GF-D8 (cell line): ENCODE measurements at regions not wholly inside any gene's neighbourhood (a gene's known extent, or its start where the extent isn't known, plus 50 kb on each side); places are given as distances from the start of the nearest gene placed in this dataset.

Source experiments
- DNase-seq: peaks from one replicate; lab custom pipeline; 2025; lab: John Stamatoyannopoulos, UW

GRCh38 chr1:29707796-29708195 lies 471.5 kb downstream of the PTPRU start:
- no peak for DNase-seq

- no peak for DNase-seq
These were observed 470.6 kb downstream of the PTPRU start for GRCh38 chr1:29706936-29707335.

GRCh38 chr1:29704430-29704829 lies 468.1 kb downstream of the PTPRU start:
- DNase-seq: no peak

- no peak for DNase-seq
These were observed 467.5 kb downstream of the PTPRU start for GRCh38 chr1:29703596-29704370.

- DNase-seq: no peak
These were observed 464.2 kb downstream of the PTPRU start for GRCh38 chr1:29700491-29700890.

DNA sequence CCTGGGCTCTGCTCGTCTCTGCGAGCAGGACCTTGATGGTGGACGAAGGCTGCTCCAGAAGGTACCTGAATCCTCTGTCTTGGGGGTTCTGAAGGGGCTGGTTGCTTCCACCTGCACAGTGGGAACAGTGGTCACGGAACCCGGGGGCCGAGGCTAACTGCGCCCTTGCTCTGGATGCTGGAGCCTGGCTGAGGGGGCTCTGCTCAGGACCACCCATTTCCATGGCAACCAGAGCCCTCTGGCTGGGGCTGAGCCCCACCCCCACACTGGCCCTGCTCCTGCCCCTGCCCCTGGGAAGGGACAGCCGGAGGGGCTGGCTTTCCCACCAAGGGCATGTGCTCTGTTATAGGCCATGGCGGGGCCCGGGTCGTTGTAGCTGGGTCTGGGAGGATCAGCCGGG lies 462.3 kb downstream of the PTPRU start:
- DNase-seq: no peak

DNA sequence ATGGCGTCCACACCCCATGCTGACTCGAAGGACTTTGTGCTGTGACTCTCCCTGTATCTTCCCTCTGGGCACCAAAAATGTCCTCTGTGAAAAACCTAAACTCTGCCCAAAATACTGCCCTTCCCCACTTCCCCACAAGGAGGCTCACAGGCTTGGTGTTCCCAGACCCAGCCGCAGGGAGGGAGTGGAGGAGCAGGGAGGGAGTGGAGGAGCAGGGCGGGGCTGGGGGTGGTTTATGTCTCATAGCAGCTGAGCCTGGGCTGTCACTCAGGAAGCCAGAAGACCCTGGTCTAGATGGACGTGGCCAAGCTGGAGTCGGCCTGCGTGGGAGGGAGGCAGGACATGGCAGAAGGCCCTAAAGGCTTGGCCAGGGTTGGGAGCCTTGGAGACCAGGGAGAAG lies 461.7 kb downstream of the PTPRU start:
- no peak for DNase-seq

DNA sequence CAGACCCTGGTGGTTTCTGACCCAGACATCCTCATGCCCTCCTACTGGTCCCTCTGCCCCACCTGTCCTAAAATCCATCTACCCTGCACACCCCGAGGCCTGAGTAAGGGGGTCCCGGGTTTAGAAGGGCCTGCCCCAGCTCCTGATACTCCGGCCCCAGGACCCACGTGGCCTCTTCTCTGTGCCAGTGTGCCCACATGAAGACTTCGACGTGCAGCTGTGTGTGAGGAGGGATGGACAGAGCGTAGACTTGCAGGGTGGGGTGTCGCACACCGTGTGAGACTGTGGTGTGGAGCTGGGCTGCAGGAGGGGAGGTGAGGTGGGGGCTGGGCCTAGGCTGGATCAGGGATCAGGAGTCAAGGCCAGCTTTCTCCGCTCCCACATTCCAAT lies 461.1 kb downstream of the PTPRU start:
- DNase-seq: no peak

- no peak for DNase-seq
These were observed 460.5 kb downstream of the PTPRU start for GRCh38 chr1:29696656-29697390.

GRCh38 chr1:29695803-29696202 lies 459.5 kb downstream of the PTPRU start:
- DNase-seq: no peak

GRCh38 chr1:29695036-29695435 lies 458.7 kb downstream of the PTPRU start:
- DNase-seq: no peak

DNA sequence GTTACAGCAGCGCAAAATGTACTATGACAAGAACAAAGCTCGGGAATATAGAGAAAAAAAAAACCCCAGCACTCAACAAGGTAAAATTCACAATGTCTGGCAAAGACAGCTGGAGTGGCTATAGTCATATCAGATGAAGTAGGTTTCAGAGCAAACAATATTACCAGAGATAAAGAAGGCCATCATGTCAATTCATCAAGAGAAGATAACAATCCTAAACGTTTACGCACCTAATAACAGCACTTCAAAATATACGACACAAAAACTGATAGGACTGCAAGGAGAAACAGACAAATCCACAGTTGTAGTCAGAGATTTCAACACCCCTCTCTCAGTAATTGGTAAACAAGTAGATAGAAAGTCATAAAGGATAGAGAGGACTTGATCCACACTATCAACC lies 455.2 kb downstream of the PTPRU start:
- DNase-seq: no peak

- DNase-seq: no peak
These were observed 453.8 kb downstream of the PTPRU start for GRCh38 chr1:29690156-29690555.

DNA sequence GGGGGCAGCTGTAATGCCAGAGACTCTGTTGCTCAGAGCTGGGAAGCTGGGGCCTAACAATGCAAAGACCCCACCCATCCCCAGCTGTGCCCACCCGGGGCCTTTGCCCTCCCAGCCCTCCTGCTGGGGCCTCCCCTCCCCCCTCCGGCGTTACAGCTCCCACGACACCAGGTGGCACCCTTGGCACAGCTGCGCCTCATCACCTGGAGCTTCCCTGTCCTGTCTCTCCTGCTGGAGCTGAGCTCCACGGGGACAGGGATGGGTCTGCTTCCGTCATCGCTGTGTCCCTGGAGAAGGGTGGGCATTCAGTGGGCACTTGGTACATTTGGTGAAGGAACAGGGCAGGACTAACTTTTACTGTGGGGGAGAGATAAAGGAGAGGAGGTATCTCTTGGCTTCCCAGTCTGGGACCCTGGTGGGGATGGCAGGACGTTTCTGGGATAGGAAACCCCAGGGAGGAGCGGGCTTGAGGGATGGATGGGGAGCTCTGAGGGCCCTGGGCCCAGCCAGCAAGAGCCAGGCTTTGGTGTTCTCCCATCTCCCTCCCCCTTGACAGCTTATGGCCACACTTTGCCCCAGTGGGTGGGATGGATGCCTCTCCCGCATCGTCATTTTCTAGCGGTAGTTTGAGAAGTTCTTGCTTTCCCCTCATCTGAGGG lies 453.2 kb downstream of the PTPRU start:
- DNase-seq: no peak

- no peak for DNase-seq
These were observed 452.4 kb downstream of the PTPRU start for GRCh38 chr1:29688471-29689365.

DNA sequence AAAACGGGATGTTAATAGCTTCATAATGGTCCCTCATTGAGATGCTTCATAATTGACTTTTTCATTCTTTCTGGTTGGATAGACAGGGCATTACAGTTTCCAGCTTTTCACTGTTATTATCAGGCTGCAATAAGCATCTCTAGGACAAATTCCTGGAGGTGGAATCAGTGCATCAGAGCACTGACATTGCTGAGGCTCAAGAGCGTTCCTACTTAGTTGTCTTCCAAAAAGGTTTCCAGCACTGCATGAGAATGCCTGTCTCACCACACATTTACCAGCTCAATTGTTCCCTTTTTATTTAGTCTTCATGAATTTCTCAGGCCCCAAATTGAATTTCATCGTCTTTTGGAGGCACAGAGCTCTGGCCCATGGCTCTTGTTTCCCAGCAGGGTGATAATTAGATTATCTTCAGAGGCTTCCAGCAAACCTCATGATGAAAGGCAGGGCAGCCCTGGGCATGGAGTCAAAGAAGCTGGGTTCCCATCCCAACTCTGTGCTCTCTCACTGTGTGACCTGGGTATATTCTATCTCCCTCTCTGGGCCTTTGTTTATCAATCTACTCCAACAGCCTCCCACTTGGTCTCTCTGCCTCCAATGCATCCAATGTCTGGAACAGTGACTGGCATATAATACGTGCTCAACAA lies 451.4 kb downstream of the PTPRU start:
- no peak for DNase-seq

DNA sequence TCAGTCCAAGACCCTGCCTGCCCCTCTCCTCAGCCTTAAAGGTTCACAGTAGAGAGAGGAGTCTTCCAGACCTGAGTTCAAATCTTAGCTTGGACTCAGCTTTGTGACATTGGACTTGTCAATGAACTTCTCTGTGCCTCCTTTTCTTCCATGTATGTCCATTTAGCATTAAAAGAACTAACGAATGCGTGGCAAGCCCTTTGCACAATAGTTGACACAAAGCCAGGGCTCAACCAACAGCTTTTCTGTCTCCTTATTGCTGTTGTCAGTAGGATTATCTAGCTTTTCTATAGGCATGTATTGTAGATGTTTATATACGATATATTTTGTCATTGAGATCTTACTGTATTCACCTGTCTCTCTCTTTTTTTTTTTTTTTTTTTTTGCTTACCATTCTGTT lies 450.8 kb downstream of the PTPRU start:
- no peak for DNase-seq

DNA sequence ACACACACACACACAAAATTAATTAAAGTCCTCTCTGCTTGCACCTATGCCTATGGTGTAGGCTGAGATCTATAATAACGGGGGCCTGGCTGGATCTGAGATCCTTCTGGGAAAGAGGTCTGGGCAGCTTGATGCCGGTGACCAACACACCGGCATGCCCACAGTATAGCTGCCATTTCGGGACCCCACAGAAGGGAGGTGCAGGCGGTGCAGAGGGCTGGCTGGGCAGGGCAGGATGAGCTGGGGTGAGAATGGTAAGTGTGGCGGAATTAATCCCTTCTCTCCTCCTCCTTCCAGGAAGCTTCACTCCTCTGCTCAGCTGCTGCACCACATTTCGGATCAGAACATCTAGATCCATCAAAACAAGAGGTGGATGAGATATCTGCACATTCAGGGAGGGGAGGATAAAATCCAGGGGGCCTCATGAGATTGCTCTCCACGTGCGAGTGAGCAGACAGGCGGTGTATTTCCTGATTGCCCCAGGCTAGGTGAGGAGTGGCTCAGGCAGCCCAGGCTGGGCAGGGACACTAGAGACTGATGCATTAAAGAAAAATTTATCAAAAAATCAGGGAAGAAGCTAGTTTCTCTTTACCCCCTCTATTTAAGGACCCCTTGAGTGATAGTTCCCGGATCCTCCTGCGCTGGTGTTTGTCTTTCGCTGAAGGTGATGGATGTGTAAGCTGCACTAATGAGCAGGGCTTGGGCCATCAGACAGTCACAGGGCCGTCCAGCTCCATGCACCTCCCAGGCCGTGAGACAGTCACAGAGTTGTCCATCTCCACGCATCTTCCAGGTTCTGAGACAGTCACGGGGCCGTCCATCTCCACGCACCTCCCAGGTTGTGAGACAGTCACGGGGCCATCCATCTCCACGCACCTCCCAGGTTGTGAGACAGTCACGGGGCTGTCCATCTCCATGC lies 449.9 kb downstream of the PTPRU start:
- DNase-seq: no peak

DNA sequence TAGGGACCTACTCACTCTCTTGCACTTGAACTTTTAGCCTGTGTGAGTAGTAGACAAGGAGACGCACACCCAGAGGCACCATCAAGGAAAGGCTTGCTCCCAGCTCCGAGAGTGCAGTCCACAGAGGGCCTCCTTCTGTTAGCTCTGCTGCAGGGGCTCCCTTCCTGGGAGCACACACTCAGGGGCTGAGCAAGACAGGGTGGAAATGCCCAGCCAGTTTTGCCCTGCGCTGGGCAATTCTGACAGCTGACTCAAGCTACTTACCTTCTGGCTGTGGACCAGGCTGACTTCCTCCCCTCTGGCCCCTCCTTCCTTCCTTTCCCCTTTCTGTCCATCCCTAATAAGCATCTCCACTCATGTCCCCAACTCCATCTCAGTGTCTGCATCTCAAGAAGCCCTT lies 449.1 kb downstream of the PTPRU start:
- DNase-seq: no peak

DNA sequence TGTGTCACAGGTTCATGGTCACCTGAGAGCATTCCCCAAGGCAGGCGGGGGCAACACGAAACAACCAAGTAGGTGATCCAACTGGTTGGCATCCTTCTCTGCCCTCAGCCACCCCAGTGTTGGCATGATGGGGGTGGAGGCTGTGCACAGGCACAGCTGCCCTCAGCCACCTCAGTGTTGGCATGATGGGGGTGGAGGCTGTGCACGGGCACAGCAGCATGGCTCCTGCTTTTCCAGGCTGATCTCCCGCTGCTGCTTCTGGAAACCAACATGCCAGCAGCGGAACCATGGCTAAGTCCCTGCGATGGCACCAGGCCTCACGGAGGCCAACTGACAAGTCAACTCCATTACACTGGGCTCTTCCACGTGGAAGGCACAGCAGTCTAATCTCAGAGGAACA lies 447.8 kb downstream of the PTPRU start:
- DNase-seq: no peak

- no peak for DNase-seq
These were observed 447.1 kb downstream of the PTPRU start for GRCh38 chr1:29683472-29683871.
